Epithelial cell of esophagus (primary cell): ENCODE measurements at regions not wholly inside any gene's neighbourhood (a gene's known extent, or its start where the extent isn't known, plus 50 kb on each side); places are given as distances from the start of the nearest gene placed in this dataset.

Experiments used
- DNase-seq: peaks from one replicate; pipeline ENCODE4 v3.0.0; 2010; ENCODE audit warnings: low read depth
- H3K4me3 ChIP-seq: 2 replicates; pipeline ENCODE4 v1.5.1; 2011; ENCODE audit warnings: mild to moderate bottlenecking, low read length, control low read depth
- CTCF ChIP-seq: IDR thresholded peaks from 2 replicates; pipeline ENCODE4 v1.5.1; 2011; ENCODE audit warnings: low read depth, mild to moderate bottlenecking, low read length, control low read depth, inconsistent platforms; ENCODE audit not compliant: insufficient read depth; ENCODE audit errors: missing control alignments

DNA sequence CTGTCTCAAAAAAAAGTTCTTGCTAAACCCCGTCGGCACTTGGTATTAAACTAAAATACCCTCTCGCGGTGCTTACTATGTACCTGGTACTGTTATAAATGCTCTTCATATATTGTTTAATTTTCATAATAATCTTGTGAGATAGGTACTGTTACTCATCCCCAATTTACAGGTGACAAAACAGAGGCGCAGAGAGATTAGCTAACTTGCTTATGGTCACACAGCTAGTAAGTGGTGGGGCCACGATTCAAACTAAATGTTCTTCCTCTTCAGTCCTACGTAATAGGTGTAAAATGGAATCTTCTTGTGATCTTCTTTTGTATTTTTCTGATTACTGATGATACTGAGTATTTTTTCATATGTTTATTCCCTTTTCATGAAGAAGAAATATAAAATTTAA is 51.3 kb downstream of the TET3 start:
- no peak overlapping the region for H3K4me3 ChIP-seq
- TF ChIP-seq CTCF, result no peak
- DNase-seq, result no peak

DNA sequence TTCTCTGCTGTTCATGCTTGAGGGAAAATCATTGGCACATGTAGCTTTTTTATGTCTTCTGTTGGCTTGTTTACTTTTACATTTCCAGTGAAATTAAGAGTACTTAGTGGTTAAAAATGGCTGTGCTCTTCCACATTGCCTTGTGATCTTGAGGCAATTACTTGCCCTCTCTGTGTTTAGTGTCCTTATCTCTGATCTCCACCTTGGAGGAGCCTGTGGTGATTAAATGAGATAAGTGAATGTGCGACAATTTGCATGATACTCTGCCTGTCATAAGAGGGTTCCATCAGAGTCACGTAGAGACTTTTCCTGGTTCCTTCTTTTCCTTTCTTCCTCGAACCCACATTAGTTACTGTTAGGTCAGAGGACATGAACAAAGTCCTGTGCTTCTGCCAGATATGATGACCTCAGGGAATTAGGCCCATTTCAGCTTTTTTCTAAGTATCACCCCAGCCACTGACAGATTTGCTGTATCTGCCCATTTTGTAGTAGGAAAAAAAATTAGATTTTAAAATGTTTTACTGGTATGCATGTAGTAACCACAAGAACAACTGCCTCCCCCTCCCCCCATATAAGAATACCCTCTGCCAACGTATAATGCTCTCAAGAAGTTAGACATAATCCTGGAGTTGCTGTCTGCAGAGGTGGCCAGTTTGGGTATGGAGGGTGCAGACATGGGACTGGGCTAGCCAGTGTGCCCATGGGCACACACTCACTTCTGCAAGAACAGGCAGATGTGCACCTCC is 51.9 kb downstream of the TET3 start:
- no peak for DNase-seq
- no peak overlapping the region for H3K4me3 ChIP-seq
- no peak for TF ChIP-seq CTCF

DNA sequence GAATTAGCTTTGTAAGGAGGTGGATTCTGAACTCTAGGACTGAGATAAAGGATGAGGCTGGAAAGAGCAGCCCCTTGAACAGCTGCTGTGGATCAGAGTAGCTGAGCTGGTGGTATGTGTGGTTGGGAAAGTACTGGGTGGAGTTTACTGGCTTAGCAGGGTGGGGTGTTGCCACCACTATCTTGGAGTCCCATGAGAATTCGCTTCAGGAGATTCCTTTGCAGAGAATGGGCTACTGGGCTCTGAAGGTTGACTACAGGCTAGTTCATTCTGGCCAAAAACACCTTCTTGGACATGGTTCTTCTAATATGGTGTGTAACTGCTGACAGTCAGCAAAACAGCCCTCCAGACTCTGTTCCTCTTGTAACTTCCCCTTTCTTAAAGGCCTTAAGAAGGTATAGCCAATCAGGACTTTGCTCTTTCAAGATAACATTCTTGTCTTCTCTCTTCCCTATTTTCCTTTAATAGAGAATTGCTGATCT is 52.7 kb downstream of the TET3 start:
- no peak for TF ChIP-seq CTCF
- no peak for DNase-seq
- no peak overlapping the region for H3K4me3 ChIP-seq

DNA sequence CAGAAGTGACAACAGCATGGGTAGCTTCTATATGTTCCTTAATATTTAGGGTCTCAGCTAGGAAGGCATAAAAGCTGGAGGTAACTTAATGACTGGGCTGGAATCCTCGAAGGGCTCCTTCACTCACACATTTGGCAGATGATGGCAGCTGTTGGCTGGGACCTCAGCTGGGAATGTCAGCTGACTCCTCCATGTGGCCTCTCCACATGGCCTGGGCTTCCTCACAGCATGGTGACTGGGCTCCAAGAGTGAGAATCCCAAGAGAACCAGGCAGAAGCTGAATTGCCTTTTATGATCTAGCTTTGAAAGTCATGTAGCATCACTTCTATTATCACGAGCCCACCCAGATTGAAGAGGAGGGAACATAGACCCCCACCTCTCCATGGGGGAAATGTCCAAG is 54.9 kb downstream of the TET3 start:
- no peak overlapping the region for H3K4me3 ChIP-seq
- TF ChIP-seq CTCF, result no peak
- DNase-seq, result no peak

GRCh38 chr2:74041182-74041581 is 56.5 kb downstream of the TET3 start:
- H3K4me3 ChIP-seq, result no peak overlapping the region
- no peak for TF ChIP-seq CTCF
- DNase-seq, result no peak

- no peak overlapping the region for H3K4me3 ChIP-seq
- no peak for TF ChIP-seq CTCF
- no peak for DNase-seq
These were observed 57.0 kb downstream of the TET3 start for GRCh38 chr2:74041726-74042125.

DNA sequence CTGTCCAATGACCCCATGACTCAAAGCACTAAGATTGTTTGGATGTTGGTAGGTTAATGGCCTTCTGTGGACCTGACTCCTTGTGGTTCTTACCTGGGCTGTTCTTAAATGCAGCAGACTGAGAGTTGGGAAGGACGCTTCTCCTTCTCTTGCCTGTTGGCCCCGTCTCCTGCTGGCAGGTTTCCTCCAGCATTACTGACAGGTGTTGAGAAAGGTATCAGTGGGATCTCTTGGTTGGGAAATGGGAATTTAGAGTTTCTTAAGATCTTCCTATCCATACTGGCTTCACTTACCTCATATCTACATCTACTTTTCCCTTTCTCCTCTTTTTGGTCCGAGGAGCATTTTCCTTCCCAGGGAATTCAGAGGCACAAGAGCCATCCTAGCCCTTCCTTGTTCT is 57.9 kb downstream of the TET3 start:
- no peak for TF ChIP-seq CTCF
- no peak overlapping the region for H3K4me3 ChIP-seq
- DNase-seq, result no peak
